SU-DHL-6 (cell line): ENCODE measurements at regions not wholly inside any gene's neighbourhood (a gene's known extent, or its start where the extent isn't known, plus 50 kb on each side); places are given as distances from the start of the nearest gene placed in this dataset.

Experiments
- H2AFZ ChIP-seq: fragments of 200-600 bp; sonication (generic); 2 replicates; pipeline ENCODE4 v1.6.1; 2014; ENCODE audit warnings: low read depth, mild to moderate bottlenecking, moderate library complexity, mixed read lengths, antibody characterized with exemption, low read length; ENCODE audit not compliant: severe bottlenecking
- H3F3A ChIP-seq: fragments of 200-600 bp; shearing (Covaris generic); 2 replicates; pipeline ENCODE4 v1.6.0; 2016; ENCODE audit warnings: antibody characterized with exemption, mild to moderate bottlenecking; ENCODE audit not compliant: insufficient read depth
- H3K27ac ChIP-seq: fragments of 200-600 bp; sonication (generic); 2 replicates; pipeline ENCODE4 v1.5.1; 2016; ENCODE audit warnings: low read depth, mild to moderate bottlenecking, low read length, moderate library complexity, mixed read lengths
- H3K27me3 ChIP-seq: fragments of 200-600 bp; sonication (generic), shearing (Covaris generic); 2 replicates; pipeline ENCODE4 v1.6.0; 2014; ENCODE audit warnings: mild to moderate bottlenecking, low read length
- H3K36me3 ChIP-seq: fragments of 200-600 bp; sonication (generic); 2 replicates; pipeline ENCODE4 v1.6.1; 2014; ENCODE audit warnings: mild to moderate bottlenecking, low read length, mixed read lengths
- H3K4me2 ChIP-seq: fragments of 300-600, 200-600 bp; shearing (Covaris generic), sonication (generic); 2 replicates; pipeline ENCODE4 v1.6.0; 2014; ENCODE audit warnings: low read length, low read depth, mild to moderate bottlenecking; ENCODE audit not compliant: poor library complexity, severe bottlenecking
- H3K4me3 ChIP-seq: fragments of 200-600 bp; sonication (generic); 2 replicates; pipeline ENCODE4 v1.5.1; 2014; ENCODE audit warnings: antibody characterized with exemption, low read length, mild to moderate bottlenecking, mixed read lengths; ENCODE audit not compliant: insufficient read depth, poor library complexity, severe bottlenecking
- H3K79me2 ChIP-seq: fragments of 200-600 bp; sonication (generic); 2 replicates; pipeline ENCODE4 v1.6.1; 2014; ENCODE audit warnings: mild to moderate bottlenecking, low read length, moderate library complexity; ENCODE audit not compliant: insufficient read depth
- H3K9ac ChIP-seq: fragments of 200-600 bp; sonication (generic); 2 replicates; pipeline ENCODE4 v1.7.0; 2014; ENCODE audit warnings: mild to moderate bottlenecking, low read length
- H3K9me2 ChIP-seq: fragments of 200-600 bp; sonication (generic); replicated peaks from 2 replicates; pipeline ENCODE4 v1.6.1; 2014; ENCODE audit warnings: low read length; ENCODE audit not compliant: insufficient read depth
- H3K9me3 ChIP-seq: fragments of 200-600 bp; sonication (generic); 2 replicates; pipeline ENCODE4 v1.6.1; 2014; ENCODE audit warnings: low read length, mixed read lengths; ENCODE audit not compliant: insufficient read depth
- H4K20me1 ChIP-seq: fragments of 200-600 bp; sonication (generic); 2 replicates; pipeline ENCODE4 v1.6.1; 2014; ENCODE audit warnings: low read depth, mild to moderate bottlenecking, antibody characterized with exemption, low read length, moderate library complexity, mixed read lengths
- EZH2phosphoT487 ChIP-seq: fragments of 200-600 bp; sonication (generic), shearing (Covaris generic); conservative IDR thresholded peaks from 2 replicates; pipeline ENCODE4 v1.6.1; 2018; ENCODE audit warnings: mild to moderate bottlenecking, antibody characterized with exemption, low read length, moderate library complexity, mixed read lengths
- TF ChIP-seq, protein P1 (sequence below): fragments of 200-600 bp; sonication (generic); IDR thresholded peaks from one replicate; pipeline ENCODE4 v1.5.1; 2017; ENCODE audit warnings: antibody characterized with exemption, mild to moderate bottlenecking, low read length, moderate library complexity; ENCODE audit not compliant: insufficient read depth, poor library complexity, severe bottlenecking

DNA sequence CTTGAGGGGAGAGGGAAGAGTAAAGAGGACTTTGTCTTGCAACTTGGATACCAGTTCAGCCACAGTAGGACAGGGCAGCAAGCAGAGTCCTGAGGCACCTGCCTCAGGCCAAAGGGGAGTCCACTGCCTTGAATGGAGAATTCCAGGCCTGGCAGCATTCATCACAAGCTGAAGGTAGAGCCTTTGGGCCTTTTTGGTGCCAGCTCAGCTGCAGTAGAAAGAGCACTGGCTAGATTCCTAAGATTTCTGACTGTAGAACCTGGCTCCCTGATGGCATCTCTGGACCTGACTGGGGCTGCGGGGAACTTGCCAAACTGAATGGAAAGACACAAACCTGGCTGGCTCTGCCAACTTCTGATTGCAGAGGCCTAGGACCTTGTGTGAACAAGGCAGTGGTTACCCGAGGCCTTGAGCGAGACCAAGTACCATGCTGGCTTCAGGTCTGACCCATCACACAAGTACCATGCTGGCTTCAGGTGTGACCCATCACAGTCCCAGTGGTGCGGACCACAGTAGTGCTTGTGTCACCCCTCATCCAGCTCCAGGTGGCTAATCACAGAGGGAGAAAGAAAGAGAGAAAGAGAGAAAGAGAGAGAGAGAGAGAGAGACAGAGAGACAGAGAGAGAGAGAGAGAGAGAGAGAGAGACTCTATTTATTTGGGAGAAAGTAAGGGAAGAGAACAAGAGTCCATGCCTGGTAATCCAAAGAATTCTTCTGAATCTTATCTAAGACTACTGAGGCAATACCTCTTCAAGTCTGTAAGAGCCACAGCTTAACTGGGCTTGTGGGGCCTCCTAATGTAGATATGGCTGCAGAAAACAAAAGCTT lies 137.6 kb upstream of the SPIN4 start:
- Histone ChIP-seq H4K20me1 (no peaks in the 10 kb centered on the region), H3K36me3 (no peaks in the 10 kb centered on the region), H3K27ac (no peak overlapping the region), H3K4me3 (no peak overlapping the region), H3K79me2 (no peaks in the 10 kb centered on the region), H3K27me3 (no peaks in the 10 kb centered on the region), H3K9ac (no peak overlapping the region), H3K4me2 (no peak overlapping the region), H2AFZ (no peak overlapping the region), H3K9me2 (no peaks in the 10 kb centered on the region), H3K9me3 (no peaks in the 10 kb centered on the region), H3F3A (no peaks in the 10 kb centered on the region)
- no peak for TF ChIP-seq EZH2phosphoT487
- TF ChIP-seq, protein P1, sequence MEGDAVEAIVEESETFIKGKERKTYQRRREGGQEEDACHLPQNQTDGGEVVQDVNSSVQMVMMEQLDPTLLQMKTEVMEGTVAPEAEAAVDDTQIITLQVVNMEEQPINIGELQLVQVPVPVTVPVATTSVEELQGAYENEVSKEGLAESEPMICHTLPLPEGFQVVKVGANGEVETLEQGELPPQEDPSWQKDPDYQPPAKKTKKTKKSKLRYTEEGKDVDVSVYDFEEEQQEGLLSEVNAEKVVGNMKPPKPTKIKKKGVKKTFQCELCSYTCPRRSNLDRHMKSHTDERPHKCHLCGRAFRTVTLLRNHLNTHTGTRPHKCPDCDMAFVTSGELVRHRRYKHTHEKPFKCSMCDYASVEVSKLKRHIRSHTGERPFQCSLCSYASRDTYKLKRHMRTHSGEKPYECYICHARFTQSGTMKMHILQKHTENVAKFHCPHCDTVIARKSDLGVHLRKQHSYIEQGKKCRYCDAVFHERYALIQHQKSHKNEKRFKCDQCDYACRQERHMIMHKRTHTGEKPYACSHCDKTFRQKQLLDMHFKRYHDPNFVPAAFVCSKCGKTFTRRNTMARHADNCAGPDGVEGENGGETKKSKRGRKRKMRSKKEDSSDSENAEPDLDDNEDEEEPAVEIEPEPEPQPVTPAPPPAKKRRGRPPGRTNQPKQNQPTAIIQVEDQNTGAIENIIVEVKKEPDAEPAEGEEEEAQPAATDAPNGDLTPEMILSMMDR, result no peak

DNA sequence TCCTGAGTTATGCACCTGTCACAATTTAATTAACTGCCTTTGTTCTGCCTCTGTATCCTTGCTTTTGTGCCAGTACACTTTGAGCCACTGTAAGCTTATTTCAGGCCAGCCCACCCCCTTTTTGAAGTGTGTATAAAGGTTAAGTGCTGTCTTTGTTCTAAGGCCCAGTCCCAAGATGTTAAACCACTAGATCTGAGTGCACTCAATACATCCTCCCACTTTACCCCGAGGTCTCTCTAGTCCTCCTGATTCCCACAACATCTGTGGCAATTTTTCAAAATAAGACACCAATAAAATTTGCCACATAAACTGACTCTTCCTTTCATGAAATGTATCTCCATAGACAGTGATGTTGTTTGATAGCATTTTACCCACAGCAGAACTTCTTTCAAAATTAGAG lies 124.1 kb upstream of the SPIN4 start:
- H2AFZ ChIP-seq, result no peak overlapping the region
- H3K9ac ChIP-seq, result no peak overlapping the region
- no peak overlapping the region for H3K4me3 ChIP-seq
- H4K20me1 ChIP-seq, result no peaks in the 10 kb centered on the region
- H3F3A ChIP-seq, result no peaks in the 10 kb centered on the region
- H3K27ac ChIP-seq, result no peak overlapping the region
- no peaks in the 10 kb centered on the region for H3K9me3 ChIP-seq
- no peaks in the 10 kb centered on the region for H3K9me2 ChIP-seq
- H3K36me3 ChIP-seq, result no peaks in the 10 kb centered on the region
- no peak for TF ChIP-seq EZH2phosphoT487
- TF ChIP-seq, protein P1, result no peak
- H3K4me2 ChIP-seq, result no peak overlapping the region
- no peaks in the 10 kb centered on the region for H3K79me2 ChIP-seq
- no peaks in the 10 kb centered on the region for H3K27me3 ChIP-seq

- Histone ChIP-seq H3K36me3 (no peaks in the 10 kb centered on the region), H3F3A (no peaks in the 10 kb centered on the region), H3K9me2 (no peaks in the 10 kb centered on the region), H3K27ac (no peak overlapping the region), H3K27me3 (no peaks in the 10 kb centered on the region), H4K20me1 (no peaks in the 10 kb centered on the region), H3K9me3 (no peaks in the 10 kb centered on the region), H3K79me2 (no peaks in the 10 kb centered on the region), H2AFZ (no peak overlapping the region), H3K4me3 (no peak overlapping the region), H3K9ac (no peak overlapping the region), H3K4me2 (no peak overlapping the region)
- TF ChIP-seq EZH2phosphoT487, result no peak
- TF ChIP-seq, protein P1, result no peak
Measured at GRCh38 chrX:63471004-63471403, 119.9 kb upstream of the SPIN4 start.
